Stimulated activated CD4-positive, alpha-beta T cell treated with anti-CD3 and anti-CD28 coated beads, Interleukin-1b, Interleukin-23, amount 100 ng/mL, for 4 hours (primary cell): ENCODE measurements at regions not wholly inside any gene's neighbourhood (a gene's known extent, or its start where the extent isn't known, plus 50 kb on each side); places are given as distances from the start of the nearest gene placed in this dataset.

Experiments used
- DNase-seq, 2 donors: peaks; one replicate each; pipeline ENCODE4 v3.0.0-alpha.2; 2020; ENCODE audit warnings: low read depth in 2 of 2

DNA sequence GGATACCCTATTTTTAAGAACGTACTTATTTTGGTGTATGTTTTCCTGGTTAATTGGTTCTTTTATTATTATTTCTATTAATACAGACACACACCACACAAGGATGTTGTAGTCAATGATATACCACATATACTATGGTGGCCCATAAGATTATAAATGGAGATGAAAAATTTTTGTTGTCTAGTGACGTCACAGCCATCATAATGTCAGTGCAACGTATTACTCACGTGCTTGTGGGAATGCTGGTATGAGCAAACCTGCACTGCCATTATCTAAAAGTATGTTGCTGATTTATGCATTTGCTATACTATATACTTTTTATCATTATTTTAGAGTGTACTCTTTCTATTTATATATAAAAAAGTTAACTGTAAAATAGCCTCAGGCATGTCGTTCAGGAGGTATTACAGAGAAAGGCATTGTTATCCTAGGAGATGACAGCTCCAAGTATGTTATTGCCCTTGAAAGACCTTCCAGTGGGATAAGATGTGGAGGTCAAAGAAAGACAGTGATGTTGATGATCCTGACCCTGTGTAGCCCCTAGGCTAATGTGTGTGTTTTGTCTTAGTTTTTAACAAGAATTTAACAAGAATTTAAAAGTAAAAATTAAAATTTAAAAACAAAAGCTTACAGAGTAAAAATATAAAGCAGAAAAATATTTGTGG lies 65.6 kb upstream of the SGCD start:
- DNase-seq = no peak

DNA sequence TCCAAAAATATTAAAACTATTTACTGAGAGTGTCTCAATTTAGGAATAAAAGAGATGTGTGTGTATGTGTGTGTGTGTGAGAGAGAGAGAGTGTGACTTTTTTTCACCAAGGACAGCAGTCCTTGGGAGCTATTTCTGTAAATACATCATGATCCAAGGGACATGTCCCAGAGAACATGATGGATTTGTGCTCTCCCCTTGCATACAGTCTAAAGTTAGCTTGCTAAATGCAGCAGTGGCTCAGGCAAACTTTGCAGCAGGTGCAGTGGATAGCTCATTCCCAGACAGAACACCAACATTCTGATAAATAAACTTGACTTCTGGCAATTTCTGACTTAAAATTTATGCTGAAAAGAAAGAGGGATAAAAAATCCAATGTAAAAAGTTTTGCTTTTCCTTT lies 55.4 kb upstream of the SGCD start:
- DNase-seq = no peak

DNA sequence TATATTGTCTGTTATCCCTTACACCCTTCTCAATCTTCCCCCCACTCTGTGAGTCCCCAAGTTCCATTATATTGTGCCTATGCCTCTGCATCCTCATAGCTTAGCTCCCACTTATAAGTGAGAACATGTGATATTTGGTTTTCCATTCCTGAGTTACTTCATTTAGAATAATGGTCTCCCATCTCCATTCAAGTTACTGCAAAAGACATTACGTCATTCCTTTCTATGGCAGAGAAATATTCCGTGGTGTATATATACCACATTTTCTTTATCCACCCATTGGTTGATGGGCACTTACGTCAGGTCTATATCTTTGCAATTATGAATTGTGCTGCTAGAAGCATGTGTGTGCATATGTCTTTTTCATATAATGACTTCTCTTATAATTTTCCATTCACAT lies 54.8 kb upstream of the SGCD start:
- no peak for DNase-seq

DNA sequence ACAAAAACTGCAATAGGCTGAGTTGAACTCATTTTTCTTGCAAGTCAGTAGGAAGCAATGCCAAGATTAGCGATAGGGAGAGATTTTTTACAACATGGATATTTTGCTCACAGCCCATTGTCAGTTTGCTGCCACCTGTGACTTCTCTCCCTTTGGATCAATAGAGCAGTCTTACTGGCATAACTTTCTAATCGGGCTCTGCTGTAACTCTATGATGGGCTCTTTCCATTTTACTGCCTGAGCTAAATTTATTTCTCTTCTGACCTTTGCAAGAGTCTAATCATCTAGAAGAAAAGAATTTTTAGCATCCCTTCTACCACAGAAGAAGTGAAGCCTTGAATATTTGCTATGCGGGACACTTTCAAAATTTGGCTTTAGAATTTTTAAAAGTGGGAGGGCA lies 53.6 kb upstream of the SGCD start:
- no peak for DNase-seq

DNA sequence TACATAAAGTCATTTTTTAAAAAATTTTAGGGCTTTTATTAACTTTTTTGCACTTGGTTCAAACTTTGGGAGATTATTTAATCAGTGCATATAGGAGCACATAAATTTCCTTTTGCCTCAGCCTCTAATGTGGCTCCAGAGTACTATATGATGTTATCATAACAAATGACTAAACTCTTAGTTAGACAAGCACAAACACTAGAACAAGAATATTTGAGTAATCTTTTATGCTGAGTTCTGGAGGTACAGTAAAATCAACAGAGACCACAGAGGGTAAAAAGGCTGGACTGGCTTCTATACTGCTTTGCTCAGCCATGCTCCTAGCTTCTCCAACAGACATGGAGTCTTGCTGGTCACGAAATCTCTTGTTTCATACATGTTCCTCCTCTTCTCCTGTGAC lies 52.5 kb upstream of the SGCD start:
- DNase-seq = no peak
